ENCODE measurements at regions not wholly inside any gene's neighbourhood (a gene's known extent, or its start where the extent isn't known, plus 50 kb on each side); places are given as distances from the start of the nearest gene placed in this dataset.

DNA sequence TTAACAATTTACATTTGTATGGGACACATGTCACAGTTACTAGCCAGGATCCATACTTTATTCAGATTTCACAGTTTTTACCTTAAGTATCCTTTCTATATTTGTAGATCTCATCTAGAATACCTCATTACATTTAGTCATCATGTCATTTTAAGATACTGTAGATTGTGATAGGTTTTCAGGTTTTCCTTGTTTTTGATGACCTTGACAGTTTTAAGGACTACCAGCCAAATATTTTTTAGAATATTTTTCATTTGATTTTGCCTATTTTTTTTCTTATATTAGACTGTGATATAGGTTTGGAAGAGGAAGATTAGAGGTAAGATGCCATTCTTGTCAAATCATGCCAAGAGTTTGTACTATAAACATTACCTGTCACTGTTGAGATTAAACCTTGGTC lies 460.3 kb downstream of the ANKRD7 start:
- no peak overlapping the region for H4K8ac ChIP-seq (ENCODE audit: low read length)
- H3K9me3 ChIP-seq (ENCODE audit: control insufficient read depth, low read length): no peaks in the 10 kb centered on the region
- no peak overlapping the region for H4K91ac ChIP-seq (ENCODE audit: low read length)
- H3K36me3 ChIP-seq (ENCODE audit: control insufficient read depth in 1 of 2, insufficient read depth in 2 of 2, low read depth in 1 of 2, low read length in 2 of 2): no peaks in the 10 kb centered on the region
- no peak overlapping the region for H2BK5ac ChIP-seq (ENCODE audit: low read depth, low read length, poor library complexity, severe bottlenecking)
- DNase-seq: no peak
- no peak overlapping the region for H3K4ac ChIP-seq (ENCODE audit: low read depth in 1 of 2, low read length in 2 of 2)
- no peaks in the 10 kb centered on the region for H3K4me1 ChIP-seq (ENCODE audit: control insufficient read depth, insufficient read depth, low read depth, low read length)
- H3K18ac ChIP-seq (ENCODE audit: low read depth in 1 of 2, low read length in 2 of 2): no peak overlapping the region
- no peak overlapping the region for H3K14ac ChIP-seq (ENCODE audit: low read length in 2 of 2)
- H3K27ac ChIP-seq (ENCODE audit: low read length, poor library complexity, severe bottlenecking): no peak overlapping the region
- H3K4me2 ChIP-seq (ENCODE audit: low read length, poor library complexity, severe bottlenecking): no peak overlapping the region
- H3K79me1 ChIP-seq (replicated peaks; ENCODE audit: low read length, poor library complexity, severe bottlenecking): no peaks in the 10 kb centered on the region
- H3K23ac ChIP-seq (ENCODE audit: low read length in 2 of 2): no peak overlapping the region
- no peak overlapping the region for H3K4me3 ChIP-seq (ENCODE audit: insufficient read depth in 1 of 2, low read depth in 1 of 2, low read length in 2 of 2)
- no peak overlapping the region for H3K9ac ChIP-seq (ENCODE audit: low read length)
- no peak overlapping the region for H2BK120ac ChIP-seq (ENCODE audit: low read depth, low read length)
- no peaks in the 10 kb centered on the region for H3K27me3 ChIP-seq (ENCODE audit: control insufficient read depth in 1 of 2, insufficient read depth in 1 of 2, low read length in 2 of 2)
- H2AK5ac ChIP-seq (ENCODE audit: low read length, severe bottlenecking): no peak overlapping the region
- H2BK15ac ChIP-seq (ENCODE audit: low read depth, poor library complexity, severe bottlenecking): no peak overlapping the region
- no peak overlapping the region for H2AFZ ChIP-seq (ENCODE audit: low read depth, low read length)
- H2BK12ac ChIP-seq (ENCODE audit: low read length in 2 of 2): no peak overlapping the region

GRCh38 chr7:118689403-118689802 lies 464.9 kb downstream of the ANKRD7 start:
- Histone ChIP-seq H3K4me1 (ENCODE audit: control insufficient read depth, insufficient read depth, low read depth, low read length) (no peaks in the 10 kb centered on the region), H3K4me2 (ENCODE audit: low read length, poor library complexity, severe bottlenecking) (no peak overlapping the region), H2AK5ac (ENCODE audit: low read length, severe bottlenecking) (no peak overlapping the region), H3K79me1 (replicated peaks; ENCODE audit: low read length, poor library complexity, severe bottlenecking) (no peaks in the 10 kb centered on the region), H2BK12ac (ENCODE audit: low read length in 2 of 2) (no peak overlapping the region), H3K4me3 (ENCODE audit: insufficient read depth in 1 of 2, low read depth in 1 of 2, low read length in 2 of 2) (no peak overlapping the region), H4K8ac (ENCODE audit: low read length) (no peak overlapping the region), H3K9me3 (ENCODE audit: control insufficient read depth, low read length) (no peaks in the 10 kb centered on the region), H4K91ac (ENCODE audit: low read length) (no peak overlapping the region), H3K36me3 (ENCODE audit: control insufficient read depth in 1 of 2, insufficient read depth in 2 of 2, low read depth in 1 of 2, low read length in 2 of 2) (no peaks in the 10 kb centered on the region), H2BK5ac (ENCODE audit: low read depth, low read length, poor library complexity, severe bottlenecking) (no peak overlapping the region), H3K14ac (ENCODE audit: low read length in 2 of 2) (no peak overlapping the region), H3K27me3 (ENCODE audit: control insufficient read depth in 1 of 2, insufficient read depth in 1 of 2, low read length in 2 of 2) (no peaks in the 10 kb centered on the region), H2AFZ (ENCODE audit: low read depth, low read length) (no peak overlapping the region), H2BK120ac (ENCODE audit: low read depth, low read length) (no peak overlapping the region), H3K9ac (ENCODE audit: low read length) (no peak overlapping the region), H3K18ac (ENCODE audit: low read depth in 1 of 2, low read length in 2 of 2) (no peak overlapping the region), H2BK15ac (ENCODE audit: low read depth, poor library complexity, severe bottlenecking) (no peak overlapping the region), H3K27ac (ENCODE audit: low read length, poor library complexity, severe bottlenecking) (no peak overlapping the region), H3K4ac (ENCODE audit: low read depth in 1 of 2, low read length in 2 of 2) (no peak overlapping the region), H3K23ac (ENCODE audit: low read length in 2 of 2) (no peak overlapping the region)
- no peak for DNase-seq
- 96% methylated on average over 16 of the region's 18 CpGs for WGBS

DNA sequence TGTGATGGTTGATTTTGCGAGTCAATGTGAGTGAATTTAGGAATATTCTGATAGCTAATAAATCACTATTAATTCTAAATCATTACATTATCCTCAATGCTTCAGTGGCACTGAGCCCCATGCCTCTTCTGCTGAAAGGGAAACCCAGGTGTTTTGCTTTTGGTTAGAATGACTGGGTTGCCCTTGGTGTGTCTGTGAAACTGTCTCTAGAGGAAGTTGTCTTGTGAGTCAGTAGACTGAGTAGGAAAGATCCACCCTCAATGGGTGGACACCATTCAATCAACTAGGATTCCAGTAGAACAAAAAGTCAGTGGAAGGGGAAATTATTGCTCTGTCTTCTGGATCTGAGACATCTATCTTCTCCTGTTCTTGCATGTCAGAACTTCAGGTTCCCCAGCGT lies 472.4 kb downstream of the ANKRD7 start:
- Histone ChIP-seq H3K4me3 (ENCODE audit: insufficient read depth in 1 of 2, low read depth in 1 of 2, low read length in 2 of 2) (no peak overlapping the region), H3K14ac (ENCODE audit: low read length in 2 of 2) (no peak overlapping the region), H3K9me3 (ENCODE audit: control insufficient read depth, low read length) (no peaks in the 10 kb centered on the region), H3K27me3 (ENCODE audit: control insufficient read depth in 1 of 2, insufficient read depth in 1 of 2, low read length in 2 of 2) (no peaks in the 10 kb centered on the region), H2BK12ac (ENCODE audit: low read length in 2 of 2) (no peak overlapping the region), H3K18ac (ENCODE audit: low read depth in 1 of 2, low read length in 2 of 2) (no peak overlapping the region), H2BK5ac (ENCODE audit: low read depth, low read length, poor library complexity, severe bottlenecking) (no peak overlapping the region), H2BK15ac (ENCODE audit: low read depth, poor library complexity, severe bottlenecking) (no peak overlapping the region), H3K4me2 (ENCODE audit: low read length, poor library complexity, severe bottlenecking) (no peak overlapping the region), H3K9ac (ENCODE audit: low read length) (no peak overlapping the region), H4K8ac (ENCODE audit: low read length) (no peak overlapping the region), H3K79me1 (replicated peaks; ENCODE audit: low read length, poor library complexity, severe bottlenecking) (no peaks in the 10 kb centered on the region), H3K4me1 (ENCODE audit: control insufficient read depth, insufficient read depth, low read depth, low read length) (no peaks in the 10 kb centered on the region), H3K27ac (ENCODE audit: low read length, poor library complexity, severe bottlenecking) (no peak overlapping the region), H3K23ac (ENCODE audit: low read length in 2 of 2) (no peak overlapping the region), H4K91ac (ENCODE audit: low read length) (no peak overlapping the region), H3K36me3 (ENCODE audit: control insufficient read depth in 1 of 2, insufficient read depth in 2 of 2, low read depth in 1 of 2, low read length in 2 of 2) (no peaks in the 10 kb centered on the region), H2AFZ (ENCODE audit: low read depth, low read length) (no peak overlapping the region), H2AK5ac (ENCODE audit: low read length, severe bottlenecking) (no peak overlapping the region), H3K4ac (ENCODE audit: low read depth in 1 of 2, low read length in 2 of 2) (no peak overlapping the region), H2BK120ac (ENCODE audit: low read depth, low read length) (no peak overlapping the region)
- WGBS: 96% methylated on average over 1 of the region's 2 CpGs
- DNase-seq: no peak

- H3K27me3 ChIP-seq (ENCODE audit: control insufficient read depth in 1 of 2, insufficient read depth in 1 of 2, low read length in 2 of 2): no peaks in the 10 kb centered on the region
- H3K23ac ChIP-seq (ENCODE audit: low read length in 2 of 2): no peak overlapping the region
- H2BK5ac ChIP-seq (ENCODE audit: low read depth, low read length, poor library complexity, severe bottlenecking): no peak overlapping the region
- H3K4ac ChIP-seq (ENCODE audit: low read depth in 1 of 2, low read length in 2 of 2): no peak overlapping the region
- no peaks in the 10 kb centered on the region for H3K79me1 ChIP-seq (replicated peaks; ENCODE audit: low read length, poor library complexity, severe bottlenecking)
- no peak overlapping the region for H4K91ac ChIP-seq (ENCODE audit: low read length)
- H2BK15ac ChIP-seq (ENCODE audit: low read depth, poor library complexity, severe bottlenecking): no peak overlapping the region
- H3K9ac ChIP-seq (ENCODE audit: low read length): no peak overlapping the region
- no peak overlapping the region for H2BK12ac ChIP-seq (ENCODE audit: low read length in 2 of 2)
- H3K4me1 ChIP-seq (ENCODE audit: control insufficient read depth, insufficient read depth, low read depth, low read length): no peaks in the 10 kb centered on the region
- H3K9me3 ChIP-seq (ENCODE audit: control insufficient read depth, low read length): no peaks in the 10 kb centered on the region
- H3K27ac ChIP-seq (ENCODE audit: low read length, poor library complexity, severe bottlenecking): no peak overlapping the region
- no peak overlapping the region for H2AFZ ChIP-seq (ENCODE audit: low read depth, low read length)
- H3K36me3 ChIP-seq (ENCODE audit: control insufficient read depth in 1 of 2, insufficient read depth in 2 of 2, low read depth in 1 of 2, low read length in 2 of 2): no peaks in the 10 kb centered on the region
- H2AK5ac ChIP-seq (ENCODE audit: low read length, severe bottlenecking): no peak overlapping the region
- no peak for DNase-seq
- H3K14ac ChIP-seq (ENCODE audit: low read length in 2 of 2): no peak overlapping the region
- H2BK120ac ChIP-seq (ENCODE audit: low read depth, low read length): no peak overlapping the region
- no peak overlapping the region for H3K18ac ChIP-seq (ENCODE audit: low read depth in 1 of 2, low read length in 2 of 2)
- H4K8ac ChIP-seq (ENCODE audit: low read length): no peak overlapping the region
- H3K4me2 ChIP-seq (ENCODE audit: low read length, poor library complexity, severe bottlenecking): no peak overlapping the region
- 90% methylated on average over 4 of the region's 4 CpGs for whole genome bisulfite sequencing
- H3K4me3 ChIP-seq (ENCODE audit: insufficient read depth in 1 of 2, low read depth in 1 of 2, low read length in 2 of 2): no peak overlapping the region
These were observed 474.7 kb downstream of the ANKRD7 start for GRCh38 chr7:118699222-118699621.

Data from mesenchymal stem cell (in vitro differentiated cells and primary cell).